Astrocyte of the spinal cord (primary cell): ENCODE measurements at regions not wholly inside any gene's neighbourhood (a gene's known extent, or its start where the extent isn't known, plus 50 kb on each side); places are given as distances from the start of the nearest gene placed in this dataset.

Experiments
- DNase-seq: peaks from one replicate; pipeline ENCODE4 v3.0.0; 2011; ENCODE audit warnings: low read depth, low spot score
- H3K4me3 ChIP-seq: 2 replicates; pipeline ENCODE4 v1.5.1; 2011; ENCODE audit warnings: low read depth, mild to moderate bottlenecking, low read length, moderate library complexity
- in situ Hi-C: cut with HindIII; loops from 2 replicates; pipeline ENCODE4 v1.10.0; 2017; ENCODE audit warnings: low sequenced_read_pairs
- TF ChIP-seq, protein P1 (sequence below): IDR thresholded peaks from 2 replicates; pipeline ENCODE4 v1.5.1; 2012; ENCODE audit warnings: low read depth, mild to moderate bottlenecking, low read length, inconsistent platforms

DNA sequence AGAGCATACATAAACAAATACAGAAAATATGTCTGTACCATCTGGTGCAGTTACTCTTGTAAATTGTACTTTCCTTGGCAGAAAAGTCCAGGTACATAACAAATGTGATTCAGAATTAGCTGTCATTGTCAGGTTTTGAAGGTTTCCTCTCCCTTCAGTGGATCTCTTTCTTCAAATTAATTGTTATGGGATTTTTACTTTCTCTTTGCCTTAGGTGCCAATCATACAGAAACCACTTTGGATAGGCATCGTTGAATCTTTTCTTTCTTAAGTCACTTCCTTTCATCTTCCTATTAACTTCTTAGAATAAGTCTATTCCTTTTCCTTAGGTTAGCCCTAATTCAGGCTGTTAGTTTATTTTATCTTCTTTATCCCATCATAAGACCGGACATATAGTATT is 1992.1 kb upstream of the IGFBP7 start:
- TF ChIP-seq, protein P1, sequence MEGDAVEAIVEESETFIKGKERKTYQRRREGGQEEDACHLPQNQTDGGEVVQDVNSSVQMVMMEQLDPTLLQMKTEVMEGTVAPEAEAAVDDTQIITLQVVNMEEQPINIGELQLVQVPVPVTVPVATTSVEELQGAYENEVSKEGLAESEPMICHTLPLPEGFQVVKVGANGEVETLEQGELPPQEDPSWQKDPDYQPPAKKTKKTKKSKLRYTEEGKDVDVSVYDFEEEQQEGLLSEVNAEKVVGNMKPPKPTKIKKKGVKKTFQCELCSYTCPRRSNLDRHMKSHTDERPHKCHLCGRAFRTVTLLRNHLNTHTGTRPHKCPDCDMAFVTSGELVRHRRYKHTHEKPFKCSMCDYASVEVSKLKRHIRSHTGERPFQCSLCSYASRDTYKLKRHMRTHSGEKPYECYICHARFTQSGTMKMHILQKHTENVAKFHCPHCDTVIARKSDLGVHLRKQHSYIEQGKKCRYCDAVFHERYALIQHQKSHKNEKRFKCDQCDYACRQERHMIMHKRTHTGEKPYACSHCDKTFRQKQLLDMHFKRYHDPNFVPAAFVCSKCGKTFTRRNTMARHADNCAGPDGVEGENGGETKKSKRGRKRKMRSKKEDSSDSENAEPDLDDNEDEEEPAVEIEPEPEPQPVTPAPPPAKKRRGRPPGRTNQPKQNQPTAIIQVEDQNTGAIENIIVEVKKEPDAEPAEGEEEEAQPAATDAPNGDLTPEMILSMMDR: no peak
- no peak overlapping the region for H3K4me3 ChIP-seq
- DNase-seq: no peak
- in situ Hi-C loops: no loop called here

DNA sequence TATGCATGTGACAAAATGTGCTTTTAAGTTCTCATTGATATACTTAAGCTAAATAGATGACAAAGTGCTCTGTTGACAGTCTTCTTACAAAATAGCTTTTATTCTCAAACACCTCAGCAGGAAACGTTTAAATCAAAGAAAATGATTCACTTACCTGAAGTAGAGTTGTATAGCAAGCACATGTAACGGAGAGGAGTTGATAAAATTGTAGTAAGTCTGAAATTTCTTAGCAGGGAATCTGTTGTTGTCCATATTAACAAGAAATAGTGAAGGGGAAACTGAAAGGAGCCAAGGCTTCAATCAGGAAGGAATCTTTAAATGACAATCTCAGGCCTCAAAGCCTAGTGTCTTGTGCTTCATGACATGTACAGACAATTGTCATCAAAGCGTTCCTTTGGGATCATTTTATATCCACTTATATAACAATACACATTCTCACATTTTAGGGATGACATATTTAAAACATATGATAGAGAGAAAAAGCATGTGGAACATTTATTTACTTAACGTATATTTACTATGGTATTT is 2010.2 kb upstream of the IGFBP7 start:
- no peak overlapping the region for H3K4me3 ChIP-seq
- TF ChIP-seq, protein P1: no peak
- in situ Hi-C loops: no loop called here
- no peak for DNase-seq

DNA sequence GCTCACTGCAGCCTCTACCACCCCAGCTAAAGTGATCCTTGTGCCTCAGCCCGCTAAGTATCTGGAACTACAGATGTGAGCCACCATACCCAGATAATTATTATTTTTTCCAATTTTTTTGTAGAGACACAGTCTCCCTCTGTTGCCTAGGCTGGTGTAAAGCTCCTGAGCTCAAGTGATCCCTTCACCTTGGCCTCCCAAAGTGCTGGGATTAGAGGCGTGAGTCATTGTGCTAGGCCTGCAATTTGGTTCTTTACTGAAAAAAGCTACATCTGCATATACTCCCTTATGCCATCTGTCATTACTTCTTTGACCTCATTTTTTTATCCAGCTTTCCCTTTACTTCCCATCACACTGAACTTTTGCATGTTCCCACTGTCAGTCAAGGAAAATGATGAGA is 2012.4 kb upstream of the IGFBP7 start:
- TF ChIP-seq, protein P1: no peak
- DNase-seq: no peak
- H3K4me3 ChIP-seq: no peak overlapping the region
- in situ Hi-C loops: no loop called here

DNA sequence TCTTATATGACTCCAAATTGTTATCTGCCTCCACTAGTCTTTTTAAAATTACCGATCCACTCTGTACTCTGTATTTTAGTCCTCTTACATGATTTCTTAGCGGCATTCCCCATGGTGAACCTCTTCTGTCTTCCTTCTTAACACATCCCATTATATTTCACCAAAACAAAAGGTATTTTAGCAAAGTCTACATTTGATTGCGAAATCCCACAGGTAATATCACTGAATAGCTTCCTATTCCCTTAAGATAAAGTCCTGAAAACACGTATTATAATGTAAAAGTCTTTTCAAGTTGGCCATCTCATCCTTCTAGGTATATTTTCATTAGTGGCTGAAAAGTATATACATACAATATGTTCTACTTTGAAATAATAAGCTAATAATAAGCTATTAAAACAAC is 2016.0 kb upstream of the IGFBP7 start:
- TF ChIP-seq, protein P1: no peak
- no peak for DNase-seq
- in situ Hi-C loops: no loop called here
- no peak overlapping the region for H3K4me3 ChIP-seq

DNA sequence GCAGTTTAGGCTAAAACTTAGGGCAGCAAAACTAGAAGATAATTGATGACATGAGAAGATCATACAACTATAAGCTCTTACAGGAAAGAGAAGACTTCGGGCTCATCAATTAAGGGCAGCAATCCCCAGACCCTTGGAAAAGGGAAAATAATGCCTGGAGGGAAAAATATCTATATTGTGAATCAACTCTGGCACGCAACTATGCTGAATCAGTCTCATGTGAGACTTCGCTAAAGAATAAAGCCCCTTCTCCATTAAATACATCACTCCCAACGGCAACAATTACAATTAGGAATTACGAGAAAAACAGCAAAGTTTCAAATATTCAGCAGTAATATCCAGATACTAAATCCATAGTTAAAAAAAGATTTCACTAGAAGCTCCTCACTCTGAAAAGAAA is 2016.8 kb upstream of the IGFBP7 start:
- in situ Hi-C loops: no loop called here
- no peak for DNase-seq
- H3K4me3 ChIP-seq: no peak overlapping the region
- TF ChIP-seq, protein P1: no peak

DNA sequence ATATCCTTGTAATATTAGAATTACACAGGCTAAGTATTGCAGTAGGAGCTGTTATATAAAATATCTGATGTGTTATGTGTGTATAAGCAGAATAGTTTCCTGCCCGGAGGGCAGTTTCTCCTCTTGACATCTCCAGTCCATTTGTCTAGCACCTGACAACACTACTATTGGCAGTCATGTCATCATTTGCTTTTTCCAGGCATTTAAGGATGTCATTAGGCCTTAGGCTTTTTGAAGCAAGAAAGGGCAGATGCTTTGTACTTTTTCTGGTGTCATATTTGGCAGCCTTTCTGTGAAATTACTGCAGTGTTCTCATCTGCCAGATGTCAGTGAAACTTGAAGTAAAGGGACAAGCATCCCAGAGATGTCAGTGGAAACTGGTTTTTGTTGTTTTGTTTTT is 2017.6 kb upstream of the IGFBP7 start:
- no peak for DNase-seq
- TF ChIP-seq, protein P1: no peak
- in situ Hi-C loops: no loop called here
- H3K4me3 ChIP-seq: no peak overlapping the region

DNA sequence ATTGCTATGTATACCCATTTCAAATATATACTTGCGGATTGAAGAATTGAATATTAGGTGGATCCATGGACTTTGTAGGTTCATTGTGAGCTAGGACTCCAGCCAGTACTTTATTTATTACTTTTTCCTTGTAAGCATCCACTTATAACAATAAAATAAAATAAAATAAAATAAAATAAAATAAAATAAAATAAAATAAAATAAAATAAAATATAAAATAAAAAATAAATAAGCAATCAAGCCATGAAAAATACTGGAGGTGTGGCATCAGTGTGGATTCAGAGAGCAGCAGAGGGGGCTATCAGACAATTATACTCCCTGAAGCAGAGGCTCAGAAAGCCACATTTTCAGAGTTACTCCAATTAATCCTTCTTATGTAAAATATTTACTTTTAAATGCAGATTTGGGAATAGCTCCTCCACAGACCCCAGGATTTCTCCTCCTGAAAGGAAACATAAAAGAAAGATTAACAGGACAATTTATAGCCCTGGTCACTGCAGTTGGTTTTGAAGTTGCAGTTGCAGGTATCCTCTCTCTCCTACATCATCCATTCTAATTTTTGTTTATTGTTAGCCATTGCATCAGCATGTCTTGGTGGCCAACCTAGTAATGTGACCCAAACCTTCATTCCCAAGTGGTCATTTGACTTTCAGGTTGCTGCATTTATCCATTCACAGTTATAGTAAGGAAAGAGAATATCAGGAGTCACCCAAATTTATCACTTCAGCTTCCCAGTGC is 2025.2 kb upstream of the IGFBP7 start:
- in situ Hi-C loops: no loop called here
- TF ChIP-seq, protein P1: no peak
- no peak for DNase-seq

More for the DNA sequence above, 2025.2 kb upstream of the IGFBP7 start:
- H3K4me3 ChIP-seq: no peak overlapping the region
